BJ (cell line): ENCODE measurements at regions not wholly inside any gene's neighbourhood (a gene's known extent, or its start where the extent isn't known, plus 50 kb on each side); places are given as distances from the start of the nearest gene placed in this dataset.

ENCODE experiments used
- CTCF ChIA-PET: fragments of 350-600 bp; formaldehyde crosslinking; extraction: SDS; loops from one replicate; lab custom pipeline; 2021; ENCODE audit warnings: antibody characterized with exemption, inconsistent platforms; lab: Yijun Ruan, JAX
- POLR2A ChIA-PET: fragments of 300-600 bp; sonication (Branson Sonifier 250); formaldehyde crosslinking; extraction: SDS; loops from one replicate; lab custom pipeline; 2021; ENCODE audit warnings: antibody characterized with exemption; lab: Charles Lee
- DNase-seq: peaks from one replicate; pipeline ENCODE4 v3.0.0-alpha.2; 2011; ENCODE audit warnings: low read depth
- H3K27me3 ChIP-seq: 2 replicates; pipeline ENCODE4 v1.6.0; 2011; ENCODE audit warnings: low read length; ENCODE audit not compliant: control insufficient read depth, insufficient read depth
- H3K36me3 ChIP-seq: 2 replicates; pipeline ENCODE4 v1.5.1; 2011; ENCODE audit warnings: low read length; ENCODE audit not compliant: control insufficient read depth, insufficient read depth
- H3K4me3 ChIP-seq: 2 replicates; pipeline ENCODE4 v1.5.1; 2011; ENCODE audit warnings: low read depth, mild to moderate bottlenecking, control low read depth, low read length
- TF ChIP-seq, protein P1 (sequence below): IDR thresholded peaks from 2 replicates; pipeline ENCODE4 v1.5.1; 2011; ENCODE audit warnings: low read depth, mild to moderate bottlenecking, control low read depth, inconsistent platforms, low read length, moderate library complexity; ENCODE audit not compliant: insufficient read depth

DNA sequence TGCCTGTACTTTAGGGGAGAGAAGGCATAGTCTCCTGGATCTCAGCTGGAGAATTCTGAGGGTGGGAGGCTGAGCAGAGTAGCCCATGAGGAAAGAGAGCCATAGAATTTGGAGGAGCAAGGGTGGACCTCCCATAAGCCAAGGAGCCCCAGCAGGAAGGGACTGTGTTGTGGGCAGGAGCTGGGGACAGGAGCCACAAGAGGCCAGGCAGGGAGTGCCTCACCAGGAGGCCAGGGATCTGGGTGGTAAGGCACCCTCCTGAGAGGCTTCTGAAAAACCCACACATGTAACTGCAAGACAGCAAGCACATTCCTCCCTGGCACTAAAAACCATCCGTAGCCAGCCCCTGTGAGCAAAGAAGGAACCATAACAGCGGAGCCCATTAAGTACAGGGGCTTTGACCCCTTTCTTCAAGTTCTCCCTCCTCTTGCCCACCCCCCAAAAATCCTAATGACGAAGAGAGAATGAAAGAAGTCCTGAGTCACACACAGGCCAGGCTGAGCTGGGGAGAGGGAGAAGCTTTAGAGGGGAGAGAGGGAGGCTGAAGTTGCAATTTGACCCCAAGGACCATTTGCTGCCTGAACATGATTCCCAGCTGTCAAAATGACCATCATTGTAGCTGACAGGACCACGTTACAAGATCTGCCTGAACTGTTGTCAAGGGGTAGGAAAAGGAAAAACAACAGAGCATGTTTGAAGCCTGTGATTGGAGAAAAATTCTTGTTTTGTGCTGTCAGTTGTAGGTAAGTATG is 82.6 kb downstream of the TRIM42 start:
- ChIA-PET CTCF (no interaction called here), POLR2A (no interaction called here)
- H3K4me3 ChIP-seq, result no peak overlapping the region
- TF ChIP-seq, protein P1, sequence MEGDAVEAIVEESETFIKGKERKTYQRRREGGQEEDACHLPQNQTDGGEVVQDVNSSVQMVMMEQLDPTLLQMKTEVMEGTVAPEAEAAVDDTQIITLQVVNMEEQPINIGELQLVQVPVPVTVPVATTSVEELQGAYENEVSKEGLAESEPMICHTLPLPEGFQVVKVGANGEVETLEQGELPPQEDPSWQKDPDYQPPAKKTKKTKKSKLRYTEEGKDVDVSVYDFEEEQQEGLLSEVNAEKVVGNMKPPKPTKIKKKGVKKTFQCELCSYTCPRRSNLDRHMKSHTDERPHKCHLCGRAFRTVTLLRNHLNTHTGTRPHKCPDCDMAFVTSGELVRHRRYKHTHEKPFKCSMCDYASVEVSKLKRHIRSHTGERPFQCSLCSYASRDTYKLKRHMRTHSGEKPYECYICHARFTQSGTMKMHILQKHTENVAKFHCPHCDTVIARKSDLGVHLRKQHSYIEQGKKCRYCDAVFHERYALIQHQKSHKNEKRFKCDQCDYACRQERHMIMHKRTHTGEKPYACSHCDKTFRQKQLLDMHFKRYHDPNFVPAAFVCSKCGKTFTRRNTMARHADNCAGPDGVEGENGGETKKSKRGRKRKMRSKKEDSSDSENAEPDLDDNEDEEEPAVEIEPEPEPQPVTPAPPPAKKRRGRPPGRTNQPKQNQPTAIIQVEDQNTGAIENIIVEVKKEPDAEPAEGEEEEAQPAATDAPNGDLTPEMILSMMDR, result no peak
- no peaks in the 10 kb centered on the region for H3K27me3 ChIP-seq
- DNase-seq, result no peak
- no peaks in the 10 kb centered on the region for H3K36me3 ChIP-seq

DNA sequence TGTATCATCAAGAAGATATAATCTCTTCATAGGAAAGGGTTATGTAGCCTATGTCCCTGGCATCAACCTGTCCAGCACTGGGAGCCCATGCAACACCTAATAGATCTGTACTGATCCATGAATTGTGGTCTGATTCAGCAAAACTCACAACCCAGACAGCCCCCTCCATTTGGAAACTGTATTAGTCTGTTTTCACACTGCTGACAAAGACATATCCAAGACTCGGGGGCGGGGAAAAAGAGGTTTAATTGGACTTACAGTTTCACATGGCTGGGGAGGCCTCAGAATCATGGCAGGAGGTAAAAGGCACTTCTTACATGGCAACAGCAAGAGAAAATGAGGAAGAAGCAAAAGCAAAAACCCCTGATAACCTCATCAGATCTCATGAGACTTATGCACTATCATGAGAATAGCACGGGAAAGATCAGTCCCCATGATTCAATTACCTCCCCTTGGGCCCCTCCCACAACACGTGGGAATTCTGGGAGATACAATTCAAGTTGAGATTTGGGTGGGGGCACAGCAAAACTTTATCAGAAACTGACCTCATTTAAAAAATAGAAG is 83.3 kb downstream of the TRIM42 start:
- DNase-seq, result no peak
- H3K36me3 ChIP-seq, result no peaks in the 10 kb centered on the region
- ChIA-PET CTCF (no interaction called here), POLR2A (no interaction called here)
- no peaks in the 10 kb centered on the region for H3K27me3 ChIP-seq
- no peak overlapping the region for H3K4me3 ChIP-seq
- TF ChIP-seq, protein P1, result no peak

DNA sequence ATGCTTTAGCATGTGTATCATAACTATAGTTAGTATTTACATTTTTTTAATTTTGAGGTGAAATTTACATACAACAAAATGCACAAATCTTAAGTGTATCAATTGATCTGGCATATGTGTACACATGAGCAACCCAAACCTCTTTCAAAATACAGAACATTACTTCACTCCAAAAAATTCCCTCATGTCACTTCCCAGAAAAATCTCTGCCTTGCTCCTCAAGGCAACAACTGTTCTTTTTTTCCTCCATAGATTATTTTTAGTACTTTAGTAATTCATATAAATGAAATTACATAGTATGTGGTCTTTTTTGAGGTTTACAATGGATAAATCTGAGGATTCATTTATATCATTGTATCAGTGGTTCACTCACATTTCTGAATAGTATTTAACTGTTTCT is 84.9 kb downstream of the TRIM42 start:
- TF ChIP-seq, protein P1, result no peak
- Histone ChIP-seq H3K27me3 (no peaks in the 10 kb centered on the region), H3K36me3 (no peaks in the 10 kb centered on the region), H3K4me3 (no peak overlapping the region)
- ChIA-PET CTCF (no interaction called here), POLR2A (no interaction called here)
- DNase-seq, result no peak

DNA sequence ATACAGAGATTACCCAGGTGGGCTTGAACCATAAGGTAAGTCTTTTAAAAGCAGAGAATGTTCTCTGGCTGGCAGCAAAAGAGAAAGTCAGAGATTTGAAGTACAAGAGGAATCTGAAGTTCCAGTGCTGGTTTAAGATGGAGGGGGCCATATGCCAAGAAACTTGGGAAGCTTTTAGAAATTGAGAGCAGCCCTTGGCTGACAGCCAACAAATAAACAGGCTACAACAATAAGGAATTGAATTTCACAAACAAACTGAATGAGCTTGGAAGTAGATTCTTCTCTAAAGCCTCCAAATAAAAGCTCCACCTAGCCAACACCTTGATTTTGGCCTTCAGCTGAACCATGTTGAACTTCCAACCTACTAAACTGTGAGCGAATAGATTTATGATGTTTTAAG is 85.7 kb downstream of the TRIM42 start:
- TF ChIP-seq, protein P1, result no peak
- Histone ChIP-seq H3K36me3 (no peaks in the 10 kb centered on the region), H3K27me3 (no peaks in the 10 kb centered on the region), H3K4me3 (no peak overlapping the region)
- ChIA-PET POLR2A (no interaction called here), CTCF (no interaction called here)
- DNase-seq, result no peak

DNA sequence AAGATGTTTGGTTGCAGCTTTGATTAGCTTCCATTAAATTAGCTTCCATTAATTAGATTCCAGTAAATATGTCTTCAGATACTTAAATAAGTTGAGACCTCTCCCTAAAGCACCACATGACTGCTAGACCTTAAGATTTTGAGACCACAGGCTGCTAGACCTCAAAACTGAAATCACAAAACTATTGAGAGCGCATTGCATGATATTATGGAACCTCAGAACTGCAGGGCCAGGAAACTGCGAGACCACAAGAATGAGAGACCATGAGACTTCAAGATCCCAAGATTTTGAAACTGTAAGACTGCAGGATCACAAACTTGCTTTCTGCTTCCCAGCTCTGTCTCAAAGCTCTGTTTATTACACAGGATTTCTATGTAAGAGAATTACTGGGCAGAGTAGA is 87.4 kb downstream of the TRIM42 start:
- DNase-seq, result no peak
- CTCF ChIA-PET, result interaction anchor here (1.2 kb wide), 1 partner anchor 11 kb away, joined by 4 read pairs; no protein-coding TSS in a partner anchor
- POLR2A ChIA-PET, result no interaction called here
- Histone ChIP-seq H3K27me3 (no peaks in the 10 kb centered on the region), H3K36me3 (no peaks in the 10 kb centered on the region), H3K4me3 (no peak overlapping the region)
- TF ChIP-seq, protein P1, result no peak
